NCI-H146 treated with DMSO at 0.1 percent for 48 hours (cell line): ENCODE measurements at regions not wholly inside any gene's neighbourhood (a gene's known extent, or its start where the extent isn't known, plus 50 kb on each side); places are given as distances from the start of the nearest gene placed in this dataset.
"Not testable (repeated sequence)": the region's sequence is repeated elsewhere in the genome, so short reads cannot be mapped to it uniquely, and the experiment has no call there.

Source experiments
- DNase-seq: peaks from one replicate; lab custom pipeline; 2025; ENCODE audit not compliant: unreplicated experiment; lab: John Stamatoyannopoulos, UW

- DNase-seq: no peak
Observed at GRCh38 chr5:126053630-126054029, 369.6 kb upstream of the GRAMD2B start.

DNA sequence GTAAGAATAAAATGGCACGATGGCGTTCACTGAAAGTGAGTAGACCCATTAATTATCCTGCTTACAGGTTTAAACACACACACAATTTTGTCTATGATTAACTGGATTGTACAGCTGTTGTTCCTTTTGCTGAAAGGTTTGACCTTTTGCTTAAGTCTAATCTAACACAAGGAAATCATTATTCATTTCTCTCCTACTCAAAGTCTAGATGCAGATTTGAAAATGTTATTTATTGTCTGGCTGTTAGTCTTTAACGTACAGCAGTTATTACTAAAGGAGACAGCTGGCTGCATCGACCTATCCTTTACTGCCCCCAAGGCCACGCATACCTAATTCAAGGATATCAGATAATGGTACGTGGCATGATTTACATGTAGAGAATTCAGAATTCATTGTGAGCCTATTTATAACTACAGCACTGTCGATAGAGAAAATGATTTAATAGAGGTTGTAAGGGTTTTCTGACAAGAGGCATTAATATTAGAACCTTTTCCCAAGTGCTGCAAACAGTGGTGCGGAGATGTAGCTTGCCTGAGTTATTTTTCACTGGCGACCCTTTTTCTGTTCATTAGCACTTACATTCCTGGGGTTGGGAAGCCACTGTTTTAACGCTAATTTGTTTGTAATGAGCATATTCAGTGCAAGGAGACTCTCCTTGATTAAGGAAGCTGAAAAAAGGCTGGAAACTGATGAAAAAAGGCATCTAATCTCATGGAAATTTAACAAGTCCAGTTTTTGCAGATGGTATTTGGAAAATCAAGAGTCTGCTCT, 368.4 kb upstream of the GRAMD2B start:
- peak; percentile 57 for DNase-seq

- DNase-seq: peak; percentile 83
Observed at GRCh38 chr5:126055348-126055729, 367.9 kb upstream of the GRAMD2B start.

DNA sequence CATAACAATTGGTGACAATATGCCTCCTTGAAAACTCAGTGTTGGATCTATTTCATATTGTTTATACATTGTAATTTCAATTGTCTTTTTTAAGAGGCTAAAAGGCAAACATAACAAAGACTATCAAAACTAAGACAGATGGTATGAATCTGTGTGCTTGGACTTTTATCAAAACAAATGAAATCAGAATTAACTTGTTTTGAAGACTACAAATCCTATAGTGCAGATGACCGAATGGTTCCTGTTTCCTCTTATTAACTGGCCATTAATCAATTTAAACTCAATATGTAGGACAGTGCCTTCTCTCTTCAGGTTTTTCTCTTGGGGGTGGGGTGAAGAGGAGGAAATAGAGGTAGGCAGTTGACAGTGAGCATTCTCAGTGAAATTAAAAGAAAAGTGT, 366.9 kb upstream of the GRAMD2B start:
- no peak for DNase-seq

DNA sequence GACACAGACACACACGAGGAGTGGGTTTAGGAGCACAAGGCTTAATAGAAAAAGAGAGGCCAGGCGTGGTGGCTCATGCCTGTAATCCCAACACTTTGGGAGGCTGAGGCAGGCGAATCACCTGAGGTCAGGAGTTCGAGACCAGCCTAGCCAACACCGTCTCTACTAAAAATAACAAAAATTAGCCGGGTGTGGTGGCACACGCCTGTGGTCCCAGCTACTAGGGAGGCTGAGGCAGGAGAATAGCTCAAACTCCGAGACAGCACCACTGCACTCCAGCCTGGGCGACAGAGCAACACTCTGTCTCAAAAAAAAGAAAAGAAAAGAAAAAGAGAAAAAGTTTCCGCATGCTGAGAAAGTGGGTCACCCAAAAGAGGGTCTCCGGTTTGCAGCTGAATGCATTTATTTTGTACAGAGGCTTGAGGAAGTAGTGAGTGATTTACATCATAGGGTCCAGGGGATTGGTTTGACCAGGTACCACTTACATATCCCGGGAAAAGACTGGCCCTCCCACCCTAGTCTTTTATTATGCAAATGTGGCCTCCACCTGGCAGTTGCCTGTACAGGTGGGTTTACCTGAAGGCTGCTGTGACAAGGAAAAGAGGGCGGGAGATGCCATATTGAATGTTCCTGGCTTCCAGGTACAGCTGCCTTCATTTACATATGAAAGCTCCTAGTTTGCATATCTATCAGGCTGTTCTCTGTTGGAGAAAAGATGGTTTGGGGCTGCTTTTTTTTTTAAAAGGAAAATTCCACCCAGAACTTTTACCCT, 366.2 kb upstream of the GRAMD2B start:
- peak; percentile 14 for DNase-seq

- DNase-seq: not testable (repeated sequence)
Observed at GRCh38 chr5:126058392-126058791, 364.8 kb upstream of the GRAMD2B start.

GRCh38 chr5:126062398-126063221, 360.6 kb upstream of the GRAMD2B start:
- DNase-seq: no peak

DNA sequence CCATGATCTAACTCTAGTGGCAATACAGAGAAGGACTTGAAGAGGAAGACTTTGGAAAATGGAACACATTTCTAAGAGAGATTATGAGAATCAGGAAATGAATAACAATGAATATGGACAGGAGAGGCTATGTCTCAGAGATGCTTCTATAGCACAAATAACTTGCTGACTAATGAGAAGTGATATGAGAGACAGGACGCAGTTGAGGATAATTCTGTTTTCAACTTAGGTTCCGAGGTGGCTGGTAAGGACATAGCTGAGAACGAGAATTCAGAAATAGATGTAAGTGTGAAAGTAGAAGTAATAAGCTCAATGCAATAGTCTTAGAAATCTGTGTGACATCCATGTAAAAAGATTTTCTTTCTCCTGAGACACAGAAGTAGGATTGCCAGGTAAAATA, 358.1 kb upstream of the GRAMD2B start:
- DNase-seq: no peak

- no peak for DNase-seq
Observed at GRCh38 chr5:126066836-126067235, 356.4 kb upstream of the GRAMD2B start.

DNA sequence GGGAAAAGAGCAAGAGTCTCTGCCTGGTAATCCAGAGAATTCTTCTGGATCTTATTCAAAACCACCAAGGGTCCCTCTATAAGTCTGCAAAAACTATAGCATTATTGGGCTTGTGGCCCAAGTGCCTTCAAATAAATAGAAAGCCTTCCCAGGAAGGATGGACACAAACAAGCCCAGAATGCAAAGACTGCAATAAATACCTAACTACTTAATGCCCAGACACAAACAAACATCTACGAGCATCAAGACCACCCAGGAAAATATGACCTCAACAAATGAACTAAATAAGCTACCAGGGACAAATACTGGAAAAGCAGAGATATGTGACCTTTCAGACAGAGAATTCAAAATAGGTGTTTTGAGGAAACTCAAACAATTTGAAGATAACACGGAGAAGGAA, 355.8 kb upstream of the GRAMD2B start:
- no peak for DNase-seq

DNA sequence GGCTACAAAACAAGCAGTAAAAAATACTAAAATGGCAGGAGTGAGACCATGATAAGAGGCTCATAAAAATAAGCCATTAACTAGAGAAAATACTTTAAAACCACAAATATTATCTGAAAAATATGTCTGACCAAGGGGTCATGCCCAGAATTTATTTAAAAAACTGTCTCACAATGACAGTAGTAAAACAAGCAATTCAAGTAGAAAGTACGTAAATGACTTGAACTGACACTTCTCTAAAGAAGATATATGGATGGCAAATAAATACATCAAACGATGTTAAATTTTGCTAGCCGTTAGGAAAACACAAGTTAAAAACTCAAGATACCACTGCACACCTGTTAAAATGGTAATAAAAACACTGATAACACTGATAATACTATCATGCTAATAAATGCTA, 353.9 kb upstream of the GRAMD2B start:
- DNase-seq: no peak

DNA sequence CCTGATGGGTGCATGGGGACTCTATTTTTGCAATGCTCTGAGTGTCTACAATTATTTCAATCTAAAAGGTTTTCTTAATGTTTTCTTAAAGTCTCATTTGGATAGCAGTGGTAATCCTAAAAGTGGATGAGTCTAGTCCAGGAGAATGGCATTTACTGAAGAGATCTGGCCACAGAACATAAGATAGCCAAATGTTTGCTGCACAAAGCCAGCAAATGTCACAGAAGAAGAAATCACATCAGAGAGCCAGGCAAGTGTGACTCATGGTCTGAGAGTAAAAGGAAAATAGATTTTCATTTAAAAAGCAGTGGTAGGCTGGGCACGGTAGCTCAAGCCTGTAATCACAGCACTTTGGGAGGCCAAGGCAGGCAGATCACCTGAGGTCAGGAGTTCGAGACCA, 352.7 kb upstream of the GRAMD2B start:
- DNase-seq: no peak

DNA sequence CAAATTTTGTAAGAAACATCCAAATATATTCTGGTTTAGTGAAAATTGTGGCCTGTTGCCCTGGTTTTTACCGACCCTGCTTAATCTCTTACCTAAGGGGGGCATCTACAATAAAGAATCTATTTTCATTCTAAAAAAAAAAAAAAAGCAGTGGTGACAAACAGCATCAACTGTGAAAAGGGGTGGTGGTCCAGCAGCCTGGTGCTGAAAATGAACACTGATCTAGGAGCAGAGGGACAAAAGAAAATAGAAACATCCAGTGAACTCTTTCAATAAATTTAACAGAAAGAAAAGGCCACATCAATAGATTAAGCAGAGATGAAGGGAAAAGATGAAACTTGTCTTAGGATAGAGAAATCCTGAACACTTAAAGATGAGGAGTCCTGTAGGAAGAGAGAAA, 348.7 kb upstream of the GRAMD2B start:
- DNase-seq: no peak

DNA sequence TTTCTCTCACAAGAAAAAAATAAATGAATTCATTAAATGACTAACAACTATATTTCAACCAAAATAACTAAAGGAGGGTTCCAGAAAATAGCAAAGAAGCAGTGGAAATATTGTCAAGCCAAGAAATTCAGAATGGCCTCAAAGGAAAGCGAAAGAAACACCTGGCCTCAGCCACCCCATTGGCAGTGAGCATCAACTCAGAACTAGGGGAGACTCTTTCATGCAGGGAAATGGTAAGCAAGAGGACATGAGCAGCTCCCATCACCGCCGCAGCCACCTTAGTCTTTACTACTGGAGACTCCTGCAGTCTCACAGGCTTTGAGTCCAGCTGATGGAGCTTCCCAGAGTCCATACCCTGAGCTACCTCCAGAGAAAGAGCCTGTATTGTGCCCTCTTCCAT, 343.9 kb upstream of the GRAMD2B start:
- DNase-seq: no peak

- no peak for DNase-seq
Observed at GRCh38 chr5:126081209-126081608, 342.0 kb upstream of the GRAMD2B start.

DNA sequence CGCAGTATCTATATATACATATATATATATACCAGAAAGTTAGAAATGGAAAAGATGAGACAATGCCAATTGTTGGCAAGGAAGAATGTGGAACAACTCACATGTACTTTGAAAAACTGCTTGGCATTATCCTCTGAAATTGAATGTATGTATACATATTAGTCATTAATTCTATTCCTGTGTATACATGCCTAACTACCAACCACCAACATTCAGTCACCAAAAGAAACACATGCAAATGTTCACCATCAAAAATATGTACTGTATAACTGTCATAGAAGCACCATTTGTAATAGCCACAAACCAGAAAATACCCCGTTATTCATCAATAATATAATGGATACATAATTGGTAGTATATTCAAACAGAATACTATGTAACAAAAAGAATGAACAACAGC, 330.2 kb upstream of the GRAMD2B start:
- DNase-seq: no peak

DNA sequence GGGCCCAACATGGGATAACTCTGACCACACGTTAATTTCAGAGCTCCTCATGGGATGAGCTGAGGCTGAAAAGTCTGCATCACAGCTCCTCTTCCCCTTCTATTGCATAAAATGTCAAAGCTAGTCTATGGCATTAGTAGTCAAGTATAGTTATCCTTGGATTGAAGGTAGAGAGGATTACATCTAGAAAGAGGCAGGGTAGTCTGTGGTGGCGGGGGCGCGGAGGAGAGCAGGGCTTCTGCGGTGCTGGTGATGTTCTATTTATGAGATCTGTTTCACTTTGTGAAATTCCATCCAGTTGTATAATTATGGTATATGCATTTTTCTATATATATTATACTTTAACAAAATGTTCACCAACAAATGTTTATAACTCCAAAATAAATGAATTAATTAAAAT, 329.5 kb upstream of the GRAMD2B start:
- no peak for DNase-seq

DNA sequence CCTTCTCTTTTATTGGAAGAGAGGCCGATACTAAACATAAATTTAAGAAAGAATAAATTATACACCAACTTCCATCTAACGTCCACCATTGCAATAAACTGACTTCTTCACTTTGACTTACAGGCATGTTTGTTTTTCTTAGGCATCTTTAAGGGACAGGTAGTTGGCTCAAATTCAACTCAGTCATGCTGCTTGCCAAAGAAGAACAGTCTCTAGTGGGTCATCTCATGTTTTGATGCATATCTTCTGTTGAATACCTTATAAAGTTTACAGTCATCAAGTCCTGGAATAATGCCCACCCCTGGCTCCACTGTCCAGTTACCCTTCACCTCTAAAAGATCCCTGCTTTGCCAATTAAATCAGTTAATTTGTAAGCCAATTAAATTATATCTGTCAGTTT, 328.2 kb upstream of the GRAMD2B start:
- no peak for DNase-seq

DNA sequence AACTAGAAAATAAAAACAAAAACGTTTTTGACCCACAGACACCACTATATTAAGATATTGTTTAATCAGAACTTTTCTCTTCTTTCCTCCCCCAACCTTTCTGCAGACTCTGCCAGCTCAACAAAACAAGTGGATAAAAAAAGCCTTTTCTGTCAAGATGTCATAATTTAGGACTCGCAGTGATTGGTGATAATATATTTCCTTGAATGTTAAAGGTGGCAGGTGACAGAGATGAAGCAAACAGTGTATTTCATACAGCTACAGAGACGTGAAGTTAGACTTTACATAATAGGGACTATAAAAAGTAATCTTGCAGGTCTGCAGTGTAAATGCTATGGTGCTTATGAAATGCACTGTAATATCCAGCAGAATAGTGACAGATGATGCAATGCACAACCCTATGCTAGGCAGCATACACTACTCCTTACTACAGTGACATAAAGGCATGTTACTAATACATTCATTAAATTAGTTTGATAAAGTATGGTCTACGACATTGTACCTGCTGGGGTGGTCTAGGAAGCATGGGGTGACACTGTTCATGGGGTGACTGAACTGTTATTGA, 326.7 kb upstream of the GRAMD2B start:
- no peak for DNase-seq

DNA sequence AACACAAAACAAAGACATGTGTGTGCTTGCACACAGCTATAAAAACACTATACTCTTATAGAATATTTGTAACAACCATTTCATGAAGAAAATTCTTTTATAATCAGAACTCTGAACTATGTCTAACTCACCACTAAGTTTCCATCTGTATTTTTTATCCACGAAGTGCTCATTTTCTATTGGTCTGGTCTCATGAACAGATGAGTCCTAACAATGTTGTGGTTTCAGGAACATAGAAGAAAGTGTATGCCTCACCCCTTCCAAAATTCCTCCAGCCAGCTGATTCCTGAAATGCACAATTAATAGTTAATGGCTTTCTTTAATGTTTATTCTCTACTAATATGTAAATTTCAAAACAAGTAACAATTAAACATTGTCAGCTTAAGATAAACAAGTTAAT, 325.3 kb upstream of the GRAMD2B start:
- DNase-seq: no peak

DNA sequence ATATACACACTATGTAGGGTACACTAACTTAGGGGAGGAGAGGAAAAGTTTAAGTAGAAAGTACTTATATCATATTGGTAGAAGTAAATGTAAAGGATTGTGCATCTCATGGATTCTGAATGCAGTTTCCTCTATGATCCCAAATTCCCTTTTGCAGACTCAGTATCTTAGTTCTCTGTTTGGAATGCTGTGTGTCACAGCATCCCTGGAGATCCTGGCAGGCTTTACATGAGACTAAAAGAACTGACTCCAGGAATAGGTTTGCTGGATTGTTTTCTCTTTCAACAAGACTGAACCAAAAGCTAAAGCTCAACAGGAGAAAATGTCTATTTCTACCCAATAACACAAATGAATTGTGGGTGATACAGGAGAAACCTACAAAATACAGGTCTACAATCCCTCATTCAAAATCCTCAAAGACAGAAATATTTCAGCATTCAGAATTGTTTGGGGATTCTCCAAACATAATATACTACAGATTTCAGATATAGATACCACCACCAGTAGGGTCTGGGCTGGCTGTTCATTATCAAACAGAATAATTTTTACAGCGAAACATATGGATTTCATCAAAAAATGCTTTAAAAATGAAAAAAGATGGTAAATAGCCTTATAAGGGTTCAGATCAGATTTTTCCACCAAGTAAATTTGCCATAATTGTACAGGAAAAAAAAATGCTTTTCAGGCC, 324.7 kb upstream of the GRAMD2B start:
- DNase-seq: no peak
